Sigmoid colon (tissue), 6 donors: ENCODE measurements at regions not wholly inside any gene's neighbourhood (a gene's known extent, or its start where the extent isn't known, plus 50 kb on each side); places are given as distances from the start of the nearest gene placed in this dataset.

Experiments
- DNase-seq: peaks from one replicate; pipeline ENCODE4 v3.0.0-alpha.2; 2019
- H3K27ac ChIP-seq, 4 donors: fragments of 200-600 bp; sonication (generic); one replicate each; pipeline ENCODE4 v1.5.1; 2016 to 2019; ENCODE audit warnings: mild to moderate bottlenecking in 1 of 4
- H3K27me3 ChIP-seq, 3 donors: fragments of 200-600 bp; sonication (generic); one replicate each; pipeline ENCODE4 v1.5.1; 2019; ENCODE audit warnings: mild to moderate bottlenecking in 1 of 3
- H3K36me3 ChIP-seq, 4 donors: fragments of 200-600 bp; sonication (generic); one replicate each; pipeline ENCODE4 v1.5.1; 2016 to 2019
- H3K4me1 ChIP-seq, 4 donors: fragments of 200-600 bp; sonication (generic); one replicate each; pipeline ENCODE4 v1.5.1; 2017 to 2019
- H3K4me3 ChIP-seq, 4 donors: fragments of 200-600 bp; sonication (generic); one replicate each; pipeline ENCODE4 v1.5.1; 2017 to 2019; ENCODE audit warnings: mild to moderate bottlenecking in 2 of 4, moderate library complexity in 1 of 4
- H3K9me3 ChIP-seq, 4 donors: fragments of 200-600 bp in 3 of 4; sonication (generic) in 3 of 4; one replicate each; pipeline versions ENCODE4 v1.5.1 to v1.6.1; 2013 to 2019
- EP300 ChIP-seq, 4 donors: sonication (generic); formaldehyde crosslinking; IDR thresholded peaks; one replicate each; pipeline ENCODE4 v1.6.1; 2017; ENCODE audit warnings: antibody characterized with exemption in 4 of 4
- POLR2A ChIP-seq, 2 donors: fragments of 450-650 bp; IDR thresholded peaks; one replicate each; pipeline ENCODE4 v1.6.1; 2016; ENCODE audit warnings: antibody characterized with exemption in 2 of 2, mild to moderate bottlenecking in 2 of 2, moderate library complexity in 2 of 2
- POLR2AphosphoS5 ChIP-seq, 4 donors: sonication (generic); formaldehyde crosslinking; IDR thresholded peaks; one replicate each; pipeline ENCODE4 v1.6.1; 2017; ENCODE audit warnings: antibody characterized with exemption in 4 of 4
- WGBS, 2 donors: extraction: QIAGEN DNeasy Blood & Tissue Kit; methylation state at CpG; one replicate each; pipeline ENCODE4 v1.1.7; 2013; 5-methylcytosine and 5-hydroxymethylcytosine counted together
- intact Hi-C: fragments of 100-400 bp; cut with DNase I; formaldehyde crosslinking; loops from one replicate; pipeline ENCODE4 v1.15.1; 2023
- TF ChIP-seq, protein P1 (sequence below), 4 experiments: fragments of 450-650 bp in 3 of 4; fragments of 200-600 bp in 1 of 4; IDR thresholded peaks; one replicate each; pipeline ENCODE4 v1.5.1; 2016 to 2019; ENCODE audit warnings: antibody characterized with exemption in 4 of 4, mild to moderate bottlenecking in 3 of 4, moderate library complexity in 2 of 4
- donor health status: healthy with polysubstance abuse.
- donor health status: healthy.

- intact Hi-C loops: no loop called here
- Histone ChIP-seq H3K36me3 (no peaks in the 10 kb centered on the region), H3K4me3 (no peak overlapping the region), H3K27me3 (no peaks in the 10 kb centered on the region), H3K27ac (no peak overlapping the region), H3K4me1 (no peaks in the 10 kb centered on the region), H3K9me3 (no peaks in the 10 kb centered on the region)
- TF ChIP-seq POLR2A (IDR thresholded peaks at IDR 0.05) (no peak), EP300 (IDR thresholded peaks at IDR 0.05) (no peak), POLR2AphosphoS5 (IDR thresholded peaks at IDR 0.05) (no peak)
- TF ChIP-seq, protein P1, sequence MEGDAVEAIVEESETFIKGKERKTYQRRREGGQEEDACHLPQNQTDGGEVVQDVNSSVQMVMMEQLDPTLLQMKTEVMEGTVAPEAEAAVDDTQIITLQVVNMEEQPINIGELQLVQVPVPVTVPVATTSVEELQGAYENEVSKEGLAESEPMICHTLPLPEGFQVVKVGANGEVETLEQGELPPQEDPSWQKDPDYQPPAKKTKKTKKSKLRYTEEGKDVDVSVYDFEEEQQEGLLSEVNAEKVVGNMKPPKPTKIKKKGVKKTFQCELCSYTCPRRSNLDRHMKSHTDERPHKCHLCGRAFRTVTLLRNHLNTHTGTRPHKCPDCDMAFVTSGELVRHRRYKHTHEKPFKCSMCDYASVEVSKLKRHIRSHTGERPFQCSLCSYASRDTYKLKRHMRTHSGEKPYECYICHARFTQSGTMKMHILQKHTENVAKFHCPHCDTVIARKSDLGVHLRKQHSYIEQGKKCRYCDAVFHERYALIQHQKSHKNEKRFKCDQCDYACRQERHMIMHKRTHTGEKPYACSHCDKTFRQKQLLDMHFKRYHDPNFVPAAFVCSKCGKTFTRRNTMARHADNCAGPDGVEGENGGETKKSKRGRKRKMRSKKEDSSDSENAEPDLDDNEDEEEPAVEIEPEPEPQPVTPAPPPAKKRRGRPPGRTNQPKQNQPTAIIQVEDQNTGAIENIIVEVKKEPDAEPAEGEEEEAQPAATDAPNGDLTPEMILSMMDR (IDR thresholded peaks at IDR 0.05): no peak
- DNase-seq: no peak
- WGBS, 2 donors: 78 to 82% methylated on average over 1 of the region's 1 CpG
Observed at GRCh38 chr2:125842041-125842440, 813.9 kb upstream of the GYPC start.

GRCh38 chr2:125850541-125850940 lies 805.4 kb upstream of the GYPC start:
- DNase-seq: no peak
- H3K4me3 ChIP-seq: no peak overlapping the region
- no peaks in the 10 kb centered on the region for H3K9me3 ChIP-seq
- no peaks in the 10 kb centered on the region for H3K27me3 ChIP-seq
- H3K27ac ChIP-seq: no peak overlapping the region
- TF ChIP-seq POLR2A (IDR thresholded peaks at IDR 0.05) (no peak), EP300 (IDR thresholded peaks at IDR 0.05) (no peak), POLR2AphosphoS5 (IDR thresholded peaks at IDR 0.05) (no peak)
- TF ChIP-seq, protein P1 (IDR thresholded peaks at IDR 0.05): no peak
- H3K4me1 ChIP-seq: no peaks in the 10 kb centered on the region
- intact Hi-C loops: no loop called here
- H3K36me3 ChIP-seq: no peaks in the 10 kb centered on the region

GRCh38 chr2:125852364-125852763 lies 803.6 kb upstream of the GYPC start:
- WGBS, 2 donors: 83 to 89% methylated on average over 1 of the region's 1 CpG
- intact Hi-C loops: no loop called here
- H3K36me3 ChIP-seq: no peaks in the 10 kb centered on the region
- TF ChIP-seq POLR2A (IDR thresholded peaks at IDR 0.05) (no peak), EP300 (IDR thresholded peaks at IDR 0.05) (no peak), POLR2AphosphoS5 (IDR thresholded peaks at IDR 0.05) (no peak)
- TF ChIP-seq, protein P1 (IDR thresholded peaks at IDR 0.05): no peak
- H3K9me3 ChIP-seq: no peaks in the 10 kb centered on the region
- H3K27me3 ChIP-seq: no peaks in the 10 kb centered on the region
- no peak for DNase-seq
- no peaks in the 10 kb centered on the region for H3K4me1 ChIP-seq
- no peak overlapping the region for H3K27ac ChIP-seq
- H3K4me3 ChIP-seq: no peak overlapping the region

GRCh38 chr2:125853626-125854025 lies 802.3 kb upstream of the GYPC start:
- H3K4me1 ChIP-seq: no peaks in the 10 kb centered on the region
- no peaks in the 10 kb centered on the region for H3K9me3 ChIP-seq
- 91 to 99% methylated on average over 4 of the region's 4 CpGs for WGBS, 2 donors

GRCh38 chr2:125855204-125855603 lies 800.8 kb upstream of the GYPC start:
- H3K27me3 ChIP-seq: no peaks in the 10 kb centered on the region
- no peak overlapping the region for H3K27ac ChIP-seq
- H3K4me1 ChIP-seq: no peaks in the 10 kb centered on the region
- H3K36me3 ChIP-seq: no peaks in the 10 kb centered on the region
- H3K9me3 ChIP-seq: no peaks in the 10 kb centered on the region
- intact Hi-C loops: no loop called here
- DNase-seq: no peak
- no peak overlapping the region for H3K4me3 ChIP-seq
- 62 to 82% methylated on average over 3 of the region's 3 CpGs for WGBS, 2 donors
- TF ChIP-seq POLR2A (IDR thresholded peaks at IDR 0.05): no peak
- TF ChIP-seq POLR2AphosphoS5 (IDR thresholded peaks at IDR 0.05): no peak
- TF ChIP-seq, protein P1 (IDR thresholded peaks at IDR 0.05): no peak
- no peak for TF ChIP-seq EP300 (IDR thresholded peaks at IDR 0.05)

More at GRCh38 chr2:125853626-125854025, 802.3 kb upstream of the GYPC start:
- Histone ChIP-seq H3K27me3 (no peaks in the 10 kb centered on the region), H3K36me3 (no peaks in the 10 kb centered on the region), H3K27ac (no peak overlapping the region), H3K4me3 (no peak overlapping the region)
- intact Hi-C loops: no loop called here
- no peak for TF ChIP-seq POLR2AphosphoS5 (IDR thresholded peaks at IDR 0.05)
- TF ChIP-seq, protein P1 (IDR thresholded peaks at IDR 0.05): no peak
- TF ChIP-seq EP300 (IDR thresholded peaks at IDR 0.05): no peak
- TF ChIP-seq POLR2A (IDR thresholded peaks at IDR 0.05): no peak
- no peak for DNase-seq
